ENCODE measurements at regions not wholly inside any gene's neighbourhood (a gene's known extent, or its start where the extent isn't known, plus 50 kb on each side); places are given as distances from the start of the nearest gene placed in this dataset.

DNA sequence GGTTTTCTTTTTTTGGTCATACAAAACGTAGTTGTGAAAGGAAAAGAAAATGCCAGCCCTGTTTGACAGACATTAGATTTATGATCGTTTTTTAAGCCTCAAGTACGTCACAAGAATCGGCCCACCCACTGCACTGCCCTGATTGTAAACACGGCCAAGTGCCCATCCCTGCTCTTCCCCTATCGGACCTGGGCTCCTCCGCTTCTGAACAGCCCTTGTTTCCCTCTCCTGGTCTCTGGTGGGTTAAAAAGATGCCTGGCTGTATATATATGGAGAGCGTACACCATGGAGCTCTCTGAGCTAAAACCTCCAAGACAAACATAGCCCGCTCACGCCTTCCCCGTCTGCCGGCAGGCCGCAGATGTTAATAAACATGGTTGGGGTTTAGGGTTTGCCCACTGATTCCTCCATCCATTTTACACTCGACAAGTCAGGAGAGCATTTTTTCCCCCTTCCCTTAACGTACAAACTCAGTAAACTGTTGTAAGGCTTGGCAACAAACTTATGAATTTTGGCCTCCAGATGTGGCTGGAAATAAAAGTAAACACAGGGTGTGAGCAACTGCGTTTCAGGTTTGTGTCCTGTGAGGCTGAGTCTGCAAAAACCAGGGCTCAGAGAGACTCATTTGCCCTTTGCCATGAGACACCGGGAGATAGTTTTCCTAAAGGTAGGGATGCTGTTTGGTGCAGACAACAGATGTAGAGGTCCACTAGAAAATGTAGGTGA is 325.9 kb downstream of the SOX9 start:
- H3K4me3 ChIP-seq, result peak overlapping the region; percentile 3; the same call in 1 of the 2 replicates
- H3K27ac ChIP-seq, result no peak overlapping the region
- DNase-seq (ENCODE audit: low read depth in 1 of 2, low spot score in 2 of 2), result peak in 1 of 2 experiments; percentile 31
- H3K36me3 ChIP-seq, result no peaks in the 10 kb centered on the region
- H3K4me1 ChIP-seq (replicated peaks), result peaks cover 8% of the 10 kb centered on the region
- no peaks in the 10 kb centered on the region for H3K27me3 ChIP-seq (replicated peaks)
- no peaks in the 10 kb centered on the region for H3K9me3 ChIP-seq (replicated peaks)

- Histone ChIP-seq H3K9me3 (replicated peaks) (no peaks in the 10 kb centered on the region), H3K27me3 (replicated peaks) (no peaks in the 10 kb centered on the region), H3K4me1 (replicated peaks) (peaks cover 8% of the 10 kb centered on the region), H3K27ac (no peak overlapping the region), H3K36me3 (no peaks in the 10 kb centered on the region), H3K4me3 (no peak overlapping the region)
- DNase-seq (ENCODE audit: low read depth in 1 of 2, low spot score in 2 of 2), result no peak
Measured at GRCh38 chr17:72447251-72447640, 326.4 kb downstream of the SOX9 start.

- no peaks in the 10 kb centered on the region for H3K27me3 ChIP-seq (replicated peaks)
- no peak for DNase-seq (ENCODE audit: low read depth in 1 of 2, low spot score in 2 of 2)
Measured at GRCh38 chr17:72448019-72448418, 327.2 kb downstream of the SOX9 start.

DNA sequence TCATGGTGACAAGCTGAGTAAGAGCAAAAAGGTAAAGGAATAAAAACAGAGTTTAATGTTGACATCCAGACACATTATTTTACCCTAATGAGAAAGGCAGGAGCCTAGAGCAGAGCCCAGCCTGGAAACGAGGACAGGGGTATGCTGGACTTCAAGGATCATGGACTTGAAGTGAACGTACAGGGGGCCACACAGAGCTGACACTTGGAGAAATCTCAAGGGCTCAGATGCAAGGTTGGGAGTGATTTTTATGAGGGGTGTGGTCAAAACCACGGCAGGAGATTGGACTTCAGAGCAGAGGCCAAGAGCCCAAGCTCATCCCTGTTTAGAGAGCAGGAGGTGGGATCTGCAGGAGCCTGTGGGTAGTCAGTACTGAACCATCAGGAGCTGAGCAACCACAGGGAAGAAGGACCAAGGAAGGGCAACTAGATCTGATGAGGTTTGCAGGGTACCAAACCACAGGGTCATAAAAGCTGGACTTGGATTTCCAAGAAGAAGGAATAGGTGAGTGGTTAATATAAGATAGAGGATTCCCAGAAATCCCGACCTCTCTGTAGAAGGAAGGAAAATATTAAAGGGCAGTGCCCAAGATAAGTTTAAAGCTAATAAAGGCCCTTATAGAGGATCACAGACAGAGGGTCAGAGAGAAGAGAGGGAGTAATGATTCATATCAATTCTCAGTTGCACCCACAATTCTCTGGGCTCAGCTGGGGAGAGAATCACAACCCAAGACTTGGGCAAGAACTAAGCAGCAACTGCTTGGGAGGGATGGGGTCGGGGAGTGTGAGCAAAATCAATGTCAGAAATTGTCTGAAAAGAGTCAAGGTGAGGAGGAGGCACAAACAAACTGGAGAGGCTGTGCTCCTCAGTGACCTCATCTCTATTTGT is 331.7 kb downstream of the SOX9 start:
- Histone ChIP-seq H3K9me3 (replicated peaks) (no peaks in the 10 kb centered on the region), H3K27me3 (replicated peaks) (no peaks in the 10 kb centered on the region), H3K4me3 (no peak overlapping the region), H3K36me3 (no peaks in the 10 kb centered on the region), H3K27ac (no peak overlapping the region), H3K4me1 (replicated peaks) (peaks cover 13% of the 10 kb centered on the region)
- no peak for DNase-seq (ENCODE audit: low read depth in 1 of 2, low spot score in 2 of 2)

More at GRCh38 chr17:72448019-72448418, 327.2 kb downstream of the SOX9 start:
- no peak overlapping the region for H3K27ac ChIP-seq
- no peak overlapping the region for H3K4me3 ChIP-seq
- H3K9me3 ChIP-seq (replicated peaks), result no peaks in the 10 kb centered on the region
- H3K4me1 ChIP-seq (replicated peaks), result peaks cover 8% of the 10 kb centered on the region
- no peaks in the 10 kb centered on the region for H3K36me3 ChIP-seq

- no peaks in the 10 kb centered on the region for H3K36me3 ChIP-seq
Measured at GRCh38 chr17:72454342-72454741, 333.5 kb downstream of the SOX9 start.

DNA sequence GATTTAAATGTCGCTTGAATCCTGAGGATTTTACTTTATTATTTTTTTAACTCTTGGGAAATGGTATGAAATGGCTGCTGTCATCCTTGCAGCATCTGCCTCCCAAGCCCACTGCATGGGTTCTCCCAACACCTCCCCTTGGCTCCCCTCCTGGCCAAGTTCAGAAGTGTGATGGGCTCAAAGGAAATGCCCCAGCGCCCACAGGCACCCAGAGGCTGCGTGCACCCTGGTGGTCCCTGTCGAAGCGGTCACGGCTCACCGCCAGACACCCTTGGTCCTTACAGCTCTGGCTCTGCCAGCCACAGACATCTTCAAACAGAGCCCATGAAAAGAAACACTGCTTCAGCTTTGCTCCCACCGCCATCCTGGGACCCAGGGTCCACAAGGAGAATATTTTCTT is 334.7 kb downstream of the SOX9 start:
- H3K4me1 ChIP-seq (replicated peaks), result peaks cover 13% of the 10 kb centered on the region
- no peaks in the 10 kb centered on the region for H3K9me3 ChIP-seq (replicated peaks)
- no peak overlapping the region for H3K4me3 ChIP-seq
- H3K36me3 ChIP-seq, result no peaks in the 10 kb centered on the region
- H3K27me3 ChIP-seq (replicated peaks), result no peaks in the 10 kb centered on the region
- peak in 1 of 2 experiments; percentile 70 for DNase-seq (ENCODE audit: low read depth in 1 of 2, low spot score in 2 of 2)
- peak overlapping the region; percentile 53 for H3K27ac ChIP-seq

More at GRCh38 chr17:72454342-72454741, 333.5 kb downstream of the SOX9 start:
- no peaks in the 10 kb centered on the region for H3K27me3 ChIP-seq (replicated peaks)
- no peak for DNase-seq (ENCODE audit: low read depth in 1 of 2, low spot score in 2 of 2)
- no peak overlapping the region for H3K27ac ChIP-seq
- H3K9me3 ChIP-seq (replicated peaks), result no peaks in the 10 kb centered on the region
- no peak overlapping the region for H3K4me3 ChIP-seq
- peaks cover 13% of the 10 kb centered on the region for H3K4me1 ChIP-seq (replicated peaks)

GRCh38 chr17:72456075-72456474 is 335.3 kb downstream of the SOX9 start:
- DNase-seq (ENCODE audit: low read depth in 1 of 2, low spot score in 2 of 2), result peak in 1 of 2 experiments; percentile 62
- H3K4me1 ChIP-seq (replicated peaks), result peaks cover 13% of the 10 kb centered on the region
- no peaks in the 10 kb centered on the region for H3K27me3 ChIP-seq (replicated peaks)
- no peak overlapping the region for H3K4me3 ChIP-seq
- no peaks in the 10 kb centered on the region for H3K9me3 ChIP-seq (replicated peaks)
- H3K36me3 ChIP-seq, result no peaks in the 10 kb centered on the region
- H3K27ac ChIP-seq, result peak overlapping the region; percentile 53

DNA sequence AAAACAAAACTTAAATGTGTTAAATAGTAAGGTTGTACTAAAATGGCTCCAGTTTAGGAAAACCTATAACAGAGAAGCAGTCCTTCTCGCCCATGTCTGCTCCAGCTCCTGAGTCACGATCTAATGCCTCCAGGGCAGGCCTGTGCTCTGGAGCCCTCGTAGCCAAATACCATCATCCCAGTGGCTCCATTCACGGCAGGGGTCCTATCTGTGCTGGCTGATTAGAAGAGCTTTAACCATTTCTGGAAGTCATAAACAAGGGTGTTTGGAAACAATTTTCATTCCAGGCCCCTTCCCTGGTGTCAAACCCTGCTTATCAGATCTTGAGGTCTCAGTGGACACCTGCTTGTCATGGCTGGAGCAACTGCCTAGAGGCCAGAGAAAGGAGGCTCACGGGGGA is 336.9 kb downstream of the SOX9 start:
- DNase-seq (ENCODE audit: low read depth in 1 of 2, low spot score in 2 of 2), result no peak
- no peaks in the 10 kb centered on the region for H3K9me3 ChIP-seq (replicated peaks)
- H3K4me1 ChIP-seq (replicated peaks), result peaks cover 13% of the 10 kb centered on the region
- no peak overlapping the region for H3K27ac ChIP-seq
- no peak overlapping the region for H3K4me3 ChIP-seq
- no peaks in the 10 kb centered on the region for H3K27me3 ChIP-seq (replicated peaks)
- H3K36me3 ChIP-seq, result no peaks in the 10 kb centered on the region

GRCh38 chr17:72458301-72458700 is 337.5 kb downstream of the SOX9 start:
- DNase-seq (ENCODE audit: low read depth in 1 of 2, low spot score in 2 of 2), result no peak
- Histone ChIP-seq H3K4me1 (replicated peaks) (peaks cover 13% of the 10 kb centered on the region), H3K27ac (no peak overlapping the region), H3K36me3 (no peaks in the 10 kb centered on the region), H3K27me3 (replicated peaks) (no peaks in the 10 kb centered on the region), H3K9me3 (replicated peaks) (no peaks in the 10 kb centered on the region), H3K4me3 (no peak overlapping the region)

DNA sequence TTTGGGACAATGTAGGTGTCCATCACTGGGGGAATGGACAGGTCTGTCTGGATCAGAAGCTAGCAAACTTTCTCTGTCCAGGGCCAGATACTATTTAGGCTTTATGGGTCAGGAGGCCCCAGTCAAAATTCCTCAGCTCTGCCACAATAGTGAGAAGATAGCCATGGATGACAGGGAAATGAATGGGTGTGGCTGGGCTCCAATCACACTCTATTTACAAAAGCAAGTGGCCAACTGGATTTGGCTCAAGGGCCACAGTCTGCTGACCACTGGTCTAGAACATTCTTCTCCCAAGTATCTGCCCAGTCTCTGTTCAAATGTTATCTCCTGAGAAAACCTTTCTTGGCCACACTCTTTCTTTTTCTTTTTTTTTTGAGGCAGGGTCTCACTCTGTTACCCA is 339.9 kb downstream of the SOX9 start:
- no peak for DNase-seq (ENCODE audit: low read depth in 1 of 2, low spot score in 2 of 2)
- H3K4me3 ChIP-seq, result no peak overlapping the region

GRCh38 chr17:72461757-72462156 is 340.9 kb downstream of the SOX9 start:
- Histone ChIP-seq H3K36me3 (no peaks in the 10 kb centered on the region), H3K4me1 (replicated peaks) (peaks cover 24% of the 10 kb centered on the region), H3K9me3 (replicated peaks) (no peaks in the 10 kb centered on the region), H3K4me3 (no peak overlapping the region), H3K27me3 (replicated peaks) (no peaks in the 10 kb centered on the region), H3K27ac (no peak overlapping the region)
- DNase-seq (ENCODE audit: low read depth in 1 of 2, low spot score in 2 of 2), result no peak

More for the DNA sequence above, 339.9 kb downstream of the SOX9 start:
- Histone ChIP-seq H3K9me3 (replicated peaks) (no peaks in the 10 kb centered on the region), H3K4me1 (replicated peaks) (peaks cover 21% of the 10 kb centered on the region), H3K27me3 (replicated peaks) (no peaks in the 10 kb centered on the region), H3K36me3 (no peaks in the 10 kb centered on the region), H3K27ac (no peak overlapping the region)

GRCh38 chr17:72462407-72462806 is 341.6 kb downstream of the SOX9 start:
- H3K36me3 ChIP-seq, result no peaks in the 10 kb centered on the region
- no peak overlapping the region for H3K27ac ChIP-seq
- DNase-seq (ENCODE audit: low read depth in 1 of 2, low spot score in 2 of 2), result no peak
- H3K4me1 ChIP-seq (replicated peaks), result peaks cover 26% of the 10 kb centered on the region
- no peaks in the 10 kb centered on the region for H3K9me3 ChIP-seq (replicated peaks)
- no peak overlapping the region for H3K4me3 ChIP-seq
- H3K27me3 ChIP-seq (replicated peaks), result no peaks in the 10 kb centered on the region

DNA sequence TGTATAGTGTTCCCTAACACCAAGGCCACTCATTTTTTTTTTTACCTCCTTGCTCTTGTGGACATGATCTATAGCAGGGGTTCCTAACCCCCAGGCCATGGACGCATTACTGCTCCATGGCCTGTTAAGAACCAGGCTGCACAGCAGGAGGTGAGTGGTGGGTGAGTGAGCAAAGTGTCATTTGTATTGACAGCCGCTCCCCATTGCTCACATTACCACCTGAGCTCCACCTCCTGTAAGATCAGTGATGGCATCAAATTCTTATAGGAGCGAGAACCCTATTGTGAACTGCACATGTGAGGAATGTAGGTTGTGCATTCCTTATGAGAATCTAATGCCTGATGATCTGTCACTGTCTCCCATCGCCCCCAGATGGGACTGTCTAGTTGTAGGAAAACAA is 342.0 kb downstream of the SOX9 start:
- Histone ChIP-seq H3K27me3 (replicated peaks) (no peaks in the 10 kb centered on the region), H3K4me3 (no peak overlapping the region), H3K9me3 (replicated peaks) (no peaks in the 10 kb centered on the region), H3K36me3 (no peaks in the 10 kb centered on the region), H3K4me1 (replicated peaks) (peaks cover 26% of the 10 kb centered on the region), H3K27ac (no peak overlapping the region)
- DNase-seq (ENCODE audit: low read depth in 1 of 2, low spot score in 2 of 2), result no peak

Measured in SJSA1 (cell line).